Stimulated activated CD8-positive, alpha-beta memory T cell treated with anti-CD3 and anti-CD28 coated beads, Interleukin-15, amount 100 ng/mL, for 1 hour (primary cell): ENCODE measurements at regions not wholly inside any gene's neighbourhood (a gene's known extent, or its start where the extent isn't known, plus 50 kb on each side); places are given as distances from the start of the nearest gene placed in this dataset.

Experiments
- DNase-seq: peaks from one replicate; pipeline ENCODE4 v3.0.0-alpha.2; 2020; ENCODE audit warnings: low read depth

GRCh38 chr19:27580906-27581305 is 1632.0 kb downstream of the UQCRFS1 start:
- DNase-seq = no peak
